Progenitor cell of endocrine pancreas (in vitro differentiated cells): ENCODE measurements at regions not wholly inside any gene's neighbourhood (a gene's known extent, or its start where the extent isn't known, plus 50 kb on each side); places are given as distances from the start of the nearest gene placed in this dataset.

Experiments used
- DNase-seq: peaks from one replicate; pipeline ENCODE4 v3.0.0; 2021; ENCODE audit warnings: low spot score; ENCODE audit not compliant: unreplicated experiment
- H3K27ac Mint-ChIP-seq: 2 replicates; pipeline ENCODE4 v1.8.0; 2021; ENCODE audit warnings: mild to moderate bottlenecking, moderate library complexity, mixed read lengths
- H3K27me3 Mint-ChIP-seq: 2 replicates; pipeline ENCODE4 v1.8.0; 2021; ENCODE audit warnings: mixed read lengths
- H3K36me3 Mint-ChIP-seq: 2 replicates; pipeline ENCODE4 v1.8.0; 2022; ENCODE audit warnings: mixed read lengths; ENCODE audit not compliant: insufficient read depth
- H3K4me1 Mint-ChIP-seq: 2 replicates; pipeline ENCODE4 v1.8.0; 2021; ENCODE audit warnings: low read depth, mixed read lengths
- H3K4me3 Mint-ChIP-seq: 2 replicates; pipeline ENCODE4 v1.8.0; 2021; ENCODE audit warnings: low read depth, mild to moderate bottlenecking, moderate library complexity, mixed read lengths
- H3K9me3 Mint-ChIP-seq: 2 replicates; pipeline ENCODE4 v1.8.0; 2021; ENCODE audit warnings: low read depth, mixed read lengths
- CTCF ChIP-seq: fragments of 200-600 bp; sonication (generic); IDR thresholded peaks from one replicate; pipeline ENCODE4 v1.5.0; 2021; ENCODE audit warnings: antibody characterized with exemption, mild to moderate bottlenecking; ENCODE audit not compliant: unreplicated experiment

DNA sequence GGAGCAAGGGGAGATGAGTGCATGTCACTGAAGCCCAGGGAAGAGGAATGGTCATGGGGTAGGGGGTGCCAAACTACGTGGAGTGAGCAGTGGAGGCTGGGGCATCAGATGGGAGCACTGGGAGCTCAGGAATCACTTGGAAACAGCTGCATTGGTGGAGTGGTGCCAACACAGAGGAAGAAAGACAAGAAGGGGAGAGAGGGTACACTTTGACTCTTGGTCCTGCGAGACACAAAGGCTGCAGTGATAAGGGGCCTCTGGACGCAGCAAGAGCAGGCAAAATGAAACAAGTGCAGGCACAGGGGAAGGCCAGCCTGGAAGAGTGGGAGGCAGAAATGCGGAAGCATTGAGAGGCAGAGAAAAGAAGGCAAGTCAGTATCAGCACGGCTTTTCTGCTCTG, 134.7 kb upstream of the SMIM21 start:
- Mint-ChIP-seq H3K27ac (no peak overlapping the region), H3K4me3 (no peak overlapping the region), H3K27me3 (peaks cover 9% of the 10 kb centered on the region), H3K4me1 (no peaks in the 10 kb centered on the region), H3K36me3 (no peaks in the 10 kb centered on the region), H3K9me3 (no peaks in the 10 kb centered on the region)
- no peak for TF ChIP-seq CTCF
- DNase-seq = no peak

- Mint-ChIP-seq H3K27ac (no peak overlapping the region), H3K4me1 (no peaks in the 10 kb centered on the region), H3K36me3 (no peaks in the 10 kb centered on the region), H3K27me3 (peaks cover 3% of the 10 kb centered on the region), H3K4me3 (no peak overlapping the region), H3K9me3 (no peaks in the 10 kb centered on the region)
- no peak for TF ChIP-seq CTCF
- DNase-seq = no peak
Observed at GRCh38 chr18:75558790-75559189, 131.3 kb upstream of the SMIM21 start.

- no peaks in the 10 kb centered on the region for H3K4me1 Mint-ChIP-seq
- no peak for TF ChIP-seq CTCF
- no peak for DNase-seq
- H3K27ac Mint-ChIP-seq = no peak overlapping the region
- H3K27me3 Mint-ChIP-seq = peaks cover 11% of the 10 kb centered on the region
- H3K36me3 Mint-ChIP-seq = no peaks in the 10 kb centered on the region
- no peak overlapping the region for H3K4me3 Mint-ChIP-seq
- no peaks in the 10 kb centered on the region for H3K9me3 Mint-ChIP-seq
Observed at GRCh38 chr18:75556841-75557240, 129.3 kb upstream of the SMIM21 start.

- peaks cover 19% of the 10 kb centered on the region for H3K27me3 Mint-ChIP-seq
- DNase-seq = no peak
Observed at GRCh38 chr18:75554644-75555185, 127.2 kb upstream of the SMIM21 start.

GRCh38 chr18:75554176-75554575, 126.7 kb upstream of the SMIM21 start:
- H3K36me3 Mint-ChIP-seq = no peaks in the 10 kb centered on the region
- no peaks in the 10 kb centered on the region for H3K9me3 Mint-ChIP-seq
- no peaks in the 10 kb centered on the region for H3K4me1 Mint-ChIP-seq
- DNase-seq = no peak
- H3K27me3 Mint-ChIP-seq = peaks cover 22% of the 10 kb centered on the region
- H3K4me3 Mint-ChIP-seq = no peak overlapping the region
- no peak for TF ChIP-seq CTCF
- H3K27ac Mint-ChIP-seq = no peak overlapping the region

More at GRCh38 chr18:75554644-75555185, 127.2 kb upstream of the SMIM21 start:
- no peak for TF ChIP-seq CTCF
- H3K9me3 Mint-ChIP-seq = no peaks in the 10 kb centered on the region
- H3K36me3 Mint-ChIP-seq = no peaks in the 10 kb centered on the region
- H3K4me1 Mint-ChIP-seq = no peaks in the 10 kb centered on the region
- H3K27ac Mint-ChIP-seq = no peak overlapping the region
- no peak overlapping the region for H3K4me3 Mint-ChIP-seq
